IPS-18a (cell line): ENCODE measurements at regions not wholly inside any gene's neighbourhood (a gene's known extent, or its start where the extent isn't known, plus 50 kb on each side); places are given as distances from the start of the nearest gene placed in this dataset.

Experiments used
- H3K27ac ChIP-seq: one replicate; pipeline ENCODE4 v1.5.1; 2013; ENCODE audit warnings: low read length
- H3K27me3 ChIP-seq: one replicate; pipeline ENCODE4 v1.6.1; 2013; ENCODE audit warnings: mild to moderate bottlenecking, low read length; ENCODE audit not compliant: control insufficient read depth, insufficient read depth
- H3K36me3 ChIP-seq: one replicate; pipeline ENCODE4 v1.6.1; 2013; ENCODE audit warnings: low read depth, low read length; ENCODE audit not compliant: control insufficient read depth
- H3K4me1 ChIP-seq: one replicate; pipeline ENCODE4 v1.6.1; 2013; ENCODE audit warnings: low read depth, low read length; ENCODE audit not compliant: control insufficient read depth
- H3K4me3 ChIP-seq: one replicate; pipeline ENCODE4 v1.5.1; 2013; ENCODE audit warnings: low read length
- H3K9ac ChIP-seq: one replicate; pipeline ENCODE4 v1.6.1; 2013; ENCODE audit warnings: mild to moderate bottlenecking, low read length, moderate library complexity
- H3K9me3 ChIP-seq: one replicate; pipeline ENCODE4 v1.6.1; 2013; ENCODE audit warnings: low read depth, low read length; ENCODE audit not compliant: control insufficient read depth

GRCh38 chr5:68161156-68161555, 54.4 kb upstream of the PIK3R1 start:
- Histone ChIP-seq H3K4me1 (no peaks in the 10 kb centered on the region), H3K4me3 (no peak overlapping the region), H3K27me3 (no peaks in the 10 kb centered on the region), H3K9me3 (no peaks in the 10 kb centered on the region), H3K9ac (no peak overlapping the region), H3K27ac (no peak overlapping the region), H3K36me3 (no peaks in the 10 kb centered on the region)

GRCh38 chr5:68159224-68159951, 56.2 kb upstream of the PIK3R1 start:
- no peaks in the 10 kb centered on the region for H3K9me3 ChIP-seq
- H3K27me3 ChIP-seq: no peaks in the 10 kb centered on the region
- no peak overlapping the region for H3K27ac ChIP-seq
- no peak overlapping the region for H3K4me3 ChIP-seq
- no peaks in the 10 kb centered on the region for H3K36me3 ChIP-seq
- no peak overlapping the region for H3K9ac ChIP-seq
- peaks cover under 1% of the 10 kb centered on the region for H3K4me1 ChIP-seq

GRCh38 chr5:68155940-68156339, 59.6 kb upstream of the PIK3R1 start:
- Histone ChIP-seq H3K27ac (no peak overlapping the region), H3K27me3 (no peaks in the 10 kb centered on the region), H3K9ac (no peak overlapping the region), H3K4me1 (peaks cover 9% of the 10 kb centered on the region), H3K4me3 (no peak overlapping the region), H3K36me3 (no peaks in the 10 kb centered on the region), H3K9me3 (no peaks in the 10 kb centered on the region)

- no peak overlapping the region for H3K9ac ChIP-seq
- no peaks in the 10 kb centered on the region for H3K27me3 ChIP-seq
- peaks cover 9% of the 10 kb centered on the region for H3K4me1 ChIP-seq
- no peaks in the 10 kb centered on the region for H3K36me3 ChIP-seq
- no peak overlapping the region for H3K27ac ChIP-seq
- no peaks in the 10 kb centered on the region for H3K9me3 ChIP-seq
- no peak overlapping the region for H3K4me3 ChIP-seq
Observed at GRCh38 chr5:68154119-68154857, 61.3 kb upstream of the PIK3R1 start.

GRCh38 chr5:68151812-68152211, 63.7 kb upstream of the PIK3R1 start:
- no peaks in the 10 kb centered on the region for H3K9me3 ChIP-seq

GRCh38 chr5:68149189-68149588, 66.4 kb upstream of the PIK3R1 start:
- Histone ChIP-seq H3K9ac (no peak overlapping the region), H3K9me3 (no peaks in the 10 kb centered on the region), H3K36me3 (no peaks in the 10 kb centered on the region), H3K27me3 (no peaks in the 10 kb centered on the region), H3K27ac (no peak overlapping the region), H3K4me3 (no peak overlapping the region), H3K4me1 (peaks cover 6% of the 10 kb centered on the region)

More at GRCh38 chr5:68151812-68152211, 63.7 kb upstream of the PIK3R1 start:
- H3K9ac ChIP-seq: no peak overlapping the region
- H3K4me1 ChIP-seq: peaks cover 9% of the 10 kb centered on the region
- H3K27me3 ChIP-seq: no peaks in the 10 kb centered on the region
- no peak overlapping the region for H3K27ac ChIP-seq
- no peaks in the 10 kb centered on the region for H3K36me3 ChIP-seq
- H3K4me3 ChIP-seq: no peak overlapping the region

GRCh38 chr5:68148096-68148495, 67.5 kb upstream of the PIK3R1 start:
- H3K27me3 ChIP-seq: no peaks in the 10 kb centered on the region
- H3K9me3 ChIP-seq: no peaks in the 10 kb centered on the region
- no peaks in the 10 kb centered on the region for H3K4me1 ChIP-seq
- H3K4me3 ChIP-seq: no peak overlapping the region
- no peak overlapping the region for H3K27ac ChIP-seq
- no peaks in the 10 kb centered on the region for H3K36me3 ChIP-seq
- H3K9ac ChIP-seq: no peak overlapping the region

- Histone ChIP-seq H3K4me1 (no peaks in the 10 kb centered on the region), H3K27ac (no peak overlapping the region), H3K27me3 (no peaks in the 10 kb centered on the region), H3K9ac (no peak overlapping the region), H3K9me3 (no peaks in the 10 kb centered on the region), H3K36me3 (no peaks in the 10 kb centered on the region), H3K4me3 (no peak overlapping the region)
Observed at GRCh38 chr5:68147659-68148058, 67.9 kb upstream of the PIK3R1 start.

- H3K27me3 ChIP-seq: no peaks in the 10 kb centered on the region
- no peak overlapping the region for H3K4me3 ChIP-seq
- no peak overlapping the region for H3K27ac ChIP-seq
- H3K4me1 ChIP-seq: no peaks in the 10 kb centered on the region
- H3K9me3 ChIP-seq: no peaks in the 10 kb centered on the region
- H3K9ac ChIP-seq: no peak overlapping the region
- H3K36me3 ChIP-seq: no peaks in the 10 kb centered on the region
Observed at GRCh38 chr5:68141494-68141893, 74.1 kb upstream of the PIK3R1 start.

GRCh38 chr5:68140763-68141162, 74.8 kb upstream of the PIK3R1 start:
- Histone ChIP-seq H3K9me3 (no peaks in the 10 kb centered on the region), H3K36me3 (no peaks in the 10 kb centered on the region), H3K9ac (no peak overlapping the region), H3K4me3 (no peak overlapping the region), H3K27me3 (no peaks in the 10 kb centered on the region), H3K4me1 (no peaks in the 10 kb centered on the region), H3K27ac (no peak overlapping the region)

GRCh38 chr5:68139611-68140441, 75.7 kb upstream of the PIK3R1 start:
- Histone ChIP-seq H3K4me1 (no peaks in the 10 kb centered on the region), H3K9me3 (no peaks in the 10 kb centered on the region), H3K36me3 (no peaks in the 10 kb centered on the region), H3K4me3 (no peak overlapping the region), H3K27me3 (no peaks in the 10 kb centered on the region), H3K9ac (no peak overlapping the region), H3K27ac (no peak overlapping the region)
